ENCODE measurements at regions not wholly inside any gene's neighbourhood (a gene's known extent, or its start where the extent isn't known, plus 50 kb on each side); places are given as distances from the start of the nearest gene placed in this dataset.

- Mint-ChIP-seq H3K4me3 (peak overlapping the region; percentile 49), H3K27ac (peak overlapping the region; percentile 80), H3K9me3 (no peaks in the 10 kb centered on the region), H3K4me1 (peaks cover 19% of the 10 kb centered on the region), H3K27me3 (peaks cover 10% of the 10 kb centered on the region), H3K36me3 (no peaks in the 10 kb centered on the region)
- ATAC-seq (ENCODE audit: low read depth) (peak; percentile 76), DNase-seq (ENCODE audit: low spot score in 2 of 2) (peak in 1 of 2 donors; percentile 25)
Observed at GRCh38 chr2:176493226-176493825, 224.1 kb downstream of the MTX2 start.

DNA sequence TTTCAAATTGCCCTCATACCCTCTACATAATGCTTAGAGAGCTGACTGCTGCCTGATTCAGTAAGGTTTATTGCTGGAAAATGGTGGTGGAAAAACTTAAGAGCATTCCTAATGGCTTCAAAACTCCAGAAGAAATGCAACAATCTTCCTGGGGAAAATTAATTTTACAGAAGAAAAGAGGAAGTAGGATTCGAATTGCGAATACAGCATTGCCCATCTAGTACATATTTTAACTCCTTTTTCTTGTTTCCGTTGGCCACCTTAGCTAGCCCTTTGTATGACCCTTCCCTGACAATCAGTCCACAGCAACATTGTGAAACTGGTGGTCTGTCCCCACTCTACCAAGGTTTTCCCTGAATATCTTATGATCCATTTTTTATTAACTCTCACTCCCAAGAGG, 224.7 kb downstream of the MTX2 start:
- H3K4me1 Mint-ChIP-seq: peaks cover 19% of the 10 kb centered on the region
- no peaks in the 10 kb centered on the region for H3K9me3 Mint-ChIP-seq
- H3K36me3 Mint-ChIP-seq: no peaks in the 10 kb centered on the region
- ATAC-seq (ENCODE audit: low read depth) (no peak), DNase-seq (ENCODE audit: low spot score in 2 of 2) (no peak)
- no peak overlapping the region for H3K27ac Mint-ChIP-seq
- H3K27me3 Mint-ChIP-seq: peaks cover 10% of the 10 kb centered on the region
- no peak overlapping the region for H3K4me3 Mint-ChIP-seq

DNA sequence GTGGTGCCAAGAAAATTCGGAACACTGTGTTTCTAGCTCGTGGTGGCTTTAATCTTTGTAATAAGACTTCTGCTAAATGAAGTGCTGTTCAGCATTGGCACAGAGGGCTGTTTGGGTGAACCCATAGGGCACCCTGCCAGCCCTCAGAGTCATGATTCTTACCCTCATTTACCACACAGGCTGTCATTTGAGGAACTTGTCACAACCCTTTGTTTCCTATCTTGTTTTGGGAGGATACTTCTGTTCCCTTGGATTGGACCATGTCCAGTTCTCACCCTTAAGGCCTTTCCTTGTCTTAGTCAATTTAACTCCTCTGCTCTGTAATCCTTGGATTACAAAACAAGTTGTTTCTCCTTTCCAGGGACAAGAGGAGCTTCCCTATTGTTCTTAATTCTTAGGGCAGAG, 225.7 kb downstream of the MTX2 start:
- no peak overlapping the region for H3K4me3 Mint-ChIP-seq
- peaks cover 19% of the 10 kb centered on the region for H3K4me1 Mint-ChIP-seq
- ATAC-seq (ENCODE audit: low read depth) (peak; percentile 45), DNase-seq (ENCODE audit: low spot score in 2 of 2) (no peak)
- peaks cover 10% of the 10 kb centered on the region for H3K27me3 Mint-ChIP-seq
- no peaks in the 10 kb centered on the region for H3K36me3 Mint-ChIP-seq
- no peaks in the 10 kb centered on the region for H3K9me3 Mint-ChIP-seq
- H3K27ac Mint-ChIP-seq: no peak overlapping the region

DNA sequence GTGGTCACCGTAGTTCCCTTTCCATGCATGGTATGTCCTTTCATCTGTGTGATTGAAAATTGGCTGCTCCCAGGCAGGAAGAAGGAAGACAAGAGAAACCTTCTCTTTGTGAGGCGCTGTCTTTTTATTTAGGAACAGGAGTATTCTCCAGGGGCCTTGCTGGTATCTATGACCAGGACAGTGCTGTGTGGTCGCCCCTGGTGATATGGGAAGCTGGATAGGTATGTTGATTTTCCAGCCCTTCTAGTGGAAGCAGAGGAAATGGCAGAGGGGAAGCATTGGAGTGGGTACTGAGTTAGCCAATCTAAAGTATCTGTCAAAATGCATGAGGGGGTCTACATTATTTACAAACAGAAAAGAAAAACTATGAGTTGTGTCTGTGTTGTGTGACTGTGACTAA, 226.6 kb downstream of the MTX2 start:
- DNase-seq (ENCODE audit: low spot score in 2 of 2): no peak
- Mint-ChIP-seq H3K27ac (no peak overlapping the region), H3K4me1 (peaks cover 19% of the 10 kb centered on the region), H3K36me3 (no peaks in the 10 kb centered on the region), H3K4me3 (no peak overlapping the region), H3K9me3 (no peaks in the 10 kb centered on the region), H3K27me3 (peaks cover 9% of the 10 kb centered on the region)
- no peak for ATAC-seq (ENCODE audit: low read depth)

GRCh38 chr2:176496761-176497160, 227.5 kb downstream of the MTX2 start:
- DNase-seq (ENCODE audit: low spot score in 2 of 2): no peak
- H3K9me3 Mint-ChIP-seq: no peaks in the 10 kb centered on the region
- H3K27me3 Mint-ChIP-seq: peaks cover 9% of the 10 kb centered on the region
- H3K4me1 Mint-ChIP-seq: peaks cover 19% of the 10 kb centered on the region
- no peaks in the 10 kb centered on the region for H3K36me3 Mint-ChIP-seq
- H3K27ac Mint-ChIP-seq: no peak overlapping the region
- no peak for ATAC-seq (ENCODE audit: low read depth)
- H3K4me3 Mint-ChIP-seq: peak overlapping the region; percentile 51

DNA sequence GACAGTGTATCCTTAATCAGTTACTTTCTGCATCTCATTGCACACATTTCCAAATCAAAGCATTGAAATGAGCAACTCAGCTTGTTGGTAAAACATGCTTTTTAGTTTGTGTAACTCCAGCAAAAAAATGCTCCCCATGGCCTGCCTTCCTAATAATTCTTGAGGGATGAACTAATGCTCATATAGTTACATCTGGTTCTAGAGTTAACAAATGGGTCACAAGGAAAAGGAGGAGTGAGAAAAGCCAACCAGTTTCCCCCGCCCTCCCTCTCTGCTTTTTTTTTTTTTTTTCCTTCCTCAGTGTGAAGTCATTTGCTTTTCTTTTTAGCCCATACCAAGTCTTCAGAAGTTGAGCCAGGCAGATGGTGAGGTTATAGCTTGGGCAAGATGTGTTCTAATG, 231.7 kb downstream of the MTX2 start:
- peaks cover 8% of the 10 kb centered on the region for H3K27me3 Mint-ChIP-seq
- H3K4me3 Mint-ChIP-seq: no peak overlapping the region
- no peak overlapping the region for H3K27ac Mint-ChIP-seq
- no peaks in the 10 kb centered on the region for H3K9me3 Mint-ChIP-seq
- no peaks in the 10 kb centered on the region for H3K36me3 Mint-ChIP-seq
- DNase-seq (ENCODE audit: low spot score in 2 of 2) (no peak), ATAC-seq (ENCODE audit: low read depth) (no peak)
- peaks cover 3% of the 10 kb centered on the region for H3K4me1 Mint-ChIP-seq

GRCh38 chr2:176501617-176502016, 232.4 kb downstream of the MTX2 start:
- H3K36me3 Mint-ChIP-seq: no peaks in the 10 kb centered on the region
- H3K9me3 Mint-ChIP-seq: no peaks in the 10 kb centered on the region
- H3K4me3 Mint-ChIP-seq: no peak overlapping the region
- ATAC-seq (ENCODE audit: low read depth) (no peak), DNase-seq (ENCODE audit: low spot score in 2 of 2) (no peak)
- peaks cover 2% of the 10 kb centered on the region for H3K4me1 Mint-ChIP-seq
- no peak overlapping the region for H3K27ac Mint-ChIP-seq
- H3K27me3 Mint-ChIP-seq: peaks cover 5% of the 10 kb centered on the region

DNA sequence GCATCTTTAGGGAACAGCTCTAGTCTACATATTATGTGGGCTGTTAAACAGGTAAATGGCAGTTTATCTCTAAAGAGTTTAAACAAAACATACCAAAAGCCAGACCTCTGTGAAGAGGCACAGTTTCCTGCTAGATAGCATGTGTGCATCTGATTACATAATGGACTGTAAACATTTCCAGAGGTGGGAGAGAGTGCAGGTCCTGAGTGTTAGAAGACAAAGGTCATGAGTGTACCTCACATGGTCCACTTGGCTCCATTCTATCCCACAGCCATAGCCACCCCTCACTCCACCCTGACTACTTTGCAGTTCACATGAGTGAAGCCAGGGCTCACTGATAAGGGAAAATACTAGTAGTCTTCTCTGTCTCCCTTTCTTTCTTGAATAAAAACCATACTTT, 233.4 kb downstream of the MTX2 start:
- Mint-ChIP-seq H3K36me3 (no peaks in the 10 kb centered on the region), H3K4me3 (no peak overlapping the region), H3K9me3 (no peaks in the 10 kb centered on the region), H3K4me1 (no peaks in the 10 kb centered on the region), H3K27me3 (peaks cover 5% of the 10 kb centered on the region), H3K27ac (no peak overlapping the region)
- no peak for DNase-seq (ENCODE audit: low spot score in 2 of 2)
- no peak for ATAC-seq (ENCODE audit: low read depth)

GRCh38 chr2:176503776-176504175, 234.5 kb downstream of the MTX2 start:
- peaks cover 5% of the 10 kb centered on the region for H3K27me3 Mint-ChIP-seq
- H3K9me3 Mint-ChIP-seq: no peaks in the 10 kb centered on the region
- no peaks in the 10 kb centered on the region for H3K36me3 Mint-ChIP-seq
- no peak for ATAC-seq (ENCODE audit: low read depth)
- H3K4me1 Mint-ChIP-seq: no peaks in the 10 kb centered on the region
- H3K27ac Mint-ChIP-seq: no peak overlapping the region
- DNase-seq (ENCODE audit: low spot score in 2 of 2): no peak
- no peak overlapping the region for H3K4me3 Mint-ChIP-seq

GRCh38 chr2:176504440-176504839, 235.2 kb downstream of the MTX2 start:
- DNase-seq (ENCODE audit: low spot score in 2 of 2) (no peak), ATAC-seq (ENCODE audit: low read depth) (no peak)
- Mint-ChIP-seq H3K4me1 (no peaks in the 10 kb centered on the region), H3K27ac (no peak overlapping the region), H3K36me3 (no peaks in the 10 kb centered on the region), H3K4me3 (no peak overlapping the region), H3K9me3 (no peaks in the 10 kb centered on the region), H3K27me3 (peaks cover 5% of the 10 kb centered on the region)

DNA sequence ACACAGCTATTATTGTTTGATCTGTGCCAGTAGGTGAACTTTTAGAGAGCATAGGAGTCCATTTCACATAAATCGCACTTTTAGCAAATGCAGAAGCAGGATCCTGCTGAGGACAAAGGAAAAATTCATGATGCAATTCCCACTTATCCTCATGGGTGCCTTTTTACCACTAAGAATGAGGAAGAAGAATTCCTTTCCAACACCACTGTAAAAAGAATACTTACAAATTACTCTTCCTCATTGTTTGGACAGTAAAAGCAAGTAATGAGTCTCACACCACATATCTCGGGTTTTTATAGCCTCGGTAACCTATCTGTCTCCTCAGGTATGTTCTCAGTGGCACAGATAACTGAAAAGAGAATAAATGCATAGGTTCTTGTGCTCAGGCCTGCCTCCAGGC, 238.5 kb downstream of the MTX2 start:
- Mint-ChIP-seq H3K27me3 (peaks cover 5% of the 10 kb centered on the region), H3K4me1 (no peaks in the 10 kb centered on the region), H3K27ac (no peak overlapping the region), H3K36me3 (no peaks in the 10 kb centered on the region), H3K4me3 (no peak overlapping the region), H3K9me3 (no peaks in the 10 kb centered on the region)
- DNase-seq (ENCODE audit: low spot score in 2 of 2) (no peak), ATAC-seq (ENCODE audit: low read depth) (no peak)

GRCh38 chr2:176508374-176508773, 239.1 kb downstream of the MTX2 start:
- H3K4me1 Mint-ChIP-seq: no peaks in the 10 kb centered on the region
- ATAC-seq (ENCODE audit: low read depth): no peak
- no peak overlapping the region for H3K4me3 Mint-ChIP-seq
- no peak for DNase-seq (ENCODE audit: low spot score in 2 of 2)
- H3K9me3 Mint-ChIP-seq: no peaks in the 10 kb centered on the region
- H3K27ac Mint-ChIP-seq: no peak overlapping the region
- peaks cover 3% of the 10 kb centered on the region for H3K27me3 Mint-ChIP-seq
- no peaks in the 10 kb centered on the region for H3K36me3 Mint-ChIP-seq

GRCh38 chr2:176508984-176509740, 239.9 kb downstream of the MTX2 start:
- Mint-ChIP-seq H3K27me3 (peaks cover 1% of the 10 kb centered on the region), H3K4me1 (no peaks in the 10 kb centered on the region), H3K4me3 (no peak overlapping the region), H3K9me3 (no peaks in the 10 kb centered on the region), H3K36me3 (no peaks in the 10 kb centered on the region), H3K27ac (no peak overlapping the region)
- DNase-seq (ENCODE audit: low spot score in 2 of 2) (no peak), ATAC-seq (ENCODE audit: low read depth) (no peak)

- peaks cover 2% of the 10 kb centered on the region for H3K4me1 Mint-ChIP-seq
- H3K4me3 Mint-ChIP-seq: no peak overlapping the region
- H3K9me3 Mint-ChIP-seq: no peaks in the 10 kb centered on the region
- H3K27ac Mint-ChIP-seq: no peak overlapping the region
- H3K27me3 Mint-ChIP-seq: peaks cover 1% of the 10 kb centered on the region
- ATAC-seq (ENCODE audit: low read depth): no peak
- no peak for DNase-seq (ENCODE audit: low spot score in 2 of 2)
- no peaks in the 10 kb centered on the region for H3K36me3 Mint-ChIP-seq
Observed at GRCh38 chr2:176514276-176514675, 245.0 kb downstream of the MTX2 start.

All from memory B cell (primary cell).